KMS-11 (cell line): ENCODE measurements at regions not wholly inside any gene's neighbourhood (a gene's known extent, or its start where the extent isn't known, plus 50 kb on each side); places are given as distances from the start of the nearest gene placed in this dataset.

Experiments used
- H2AFZ ChIP-seq: fragments of 200-600 bp; sonication (generic); 2 replicates; pipeline ENCODE4 v1.6.1; 2016; ENCODE audit warnings: antibody characterized with exemption, mixed run types, low read depth
- H3K27ac ChIP-seq: fragments of 200-600 bp; sonication (generic); 2 replicates; pipeline ENCODE4 v1.6.1; 2016; ENCODE audit warnings: mild to moderate bottlenecking, mixed run types
- H3K27me3 ChIP-seq: fragments of 200-600 bp; sonication (generic); 2 replicates; pipeline ENCODE4 v1.6.1; 2017; ENCODE audit warnings: mild to moderate bottlenecking, low read depth, mixed run types, moderate library complexity; ENCODE audit not compliant: insufficient read depth
- H3K36me3 ChIP-seq: fragments of 200-600 bp; sonication (generic); 2 replicates; pipeline ENCODE4 v1.6.1; 2017; ENCODE audit warnings: mild to moderate bottlenecking, mixed run types; ENCODE audit not compliant: insufficient read depth
- H3K4me1 ChIP-seq: fragments of 200-600 bp; sonication (generic); 2 replicates; pipeline ENCODE4 v1.6.1; 2016; ENCODE audit warnings: mild to moderate bottlenecking, low read depth, mixed run types; ENCODE audit not compliant: poor library complexity, severe bottlenecking
- H3K4me2 ChIP-seq: fragments of 200-600 bp; sonication (generic); 2 replicates; pipeline ENCODE4 v1.7.0; 2016; ENCODE audit warnings: mild to moderate bottlenecking, mixed run types
- H3K4me3 ChIP-seq: fragments of 200-600 bp; sonication (generic); IDR thresholded peaks from 2 replicates; pipeline ENCODE4 v1.6.1; 2017; ENCODE audit warnings: low read depth, low read length, mixed read lengths; ENCODE audit not compliant: insufficient read depth
- H3K79me2 ChIP-seq: fragments of 200-600 bp; sonication (generic); 2 replicates; pipeline ENCODE4 v1.6.1; 2016; ENCODE audit warnings: low read depth, mixed run types; ENCODE audit not compliant: insufficient read depth
- H3K9ac ChIP-seq: fragments of 200-600 bp; sonication (generic); 2 replicates; pipeline ENCODE4 v1.6.1; 2016; ENCODE audit warnings: mild to moderate bottlenecking, mixed run types
- H4K20me1 ChIP-seq: fragments of 200-600 bp; sonication (generic); 2 replicates; pipeline ENCODE4 v1.6.1; 2016; ENCODE audit warnings: mild to moderate bottlenecking, mixed run types; ENCODE audit not compliant: insufficient read depth
- CTCF ChIP-seq: fragments of 200-600 bp; sonication (generic); conservative IDR thresholded peaks from 2 replicates; pipeline ENCODE4 v1.6.1; 2017; ENCODE audit warnings: low read depth, mild to moderate bottlenecking, antibody characterized with exemption, low read length, moderate library complexity, mixed read lengths

- Histone ChIP-seq H3K79me2 (no peaks in the 10 kb centered on the region), H3K4me3 (no peak overlapping the region), H4K20me1 (no peaks in the 10 kb centered on the region), H3K36me3 (no peaks in the 10 kb centered on the region), H3K27ac (no peak overlapping the region), H3K4me1 (peaks cover 57% of the 10 kb centered on the region), H2AFZ (no peak overlapping the region), H3K9ac (no peak overlapping the region), H3K4me2 (no peak overlapping the region), H3K27me3 (no peaks in the 10 kb centered on the region)
- TF ChIP-seq CTCF, result no peak
Measured at GRCh38 chr12:58532855-58533608, 387.3 kb downstream of the LRIG3 start.

GRCh38 chr12:58533652-58534051 is 386.7 kb downstream of the LRIG3 start:
- H3K27me3 ChIP-seq, result no peaks in the 10 kb centered on the region
- no peak overlapping the region for H3K27ac ChIP-seq
- H3K36me3 ChIP-seq, result no peaks in the 10 kb centered on the region
- TF ChIP-seq CTCF, result no peak
- H3K4me2 ChIP-seq, result no peak overlapping the region
- H3K79me2 ChIP-seq, result no peaks in the 10 kb centered on the region
- no peak overlapping the region for H3K9ac ChIP-seq
- H3K4me3 ChIP-seq, result no peak overlapping the region
- H3K4me1 ChIP-seq, result peaks cover 51% of the 10 kb centered on the region
- no peaks in the 10 kb centered on the region for H4K20me1 ChIP-seq
- H2AFZ ChIP-seq, result no peak overlapping the region

- H3K4me1 ChIP-seq, result peaks cover 14% of the 10 kb centered on the region
- H3K4me3 ChIP-seq, result no peak overlapping the region
- H4K20me1 ChIP-seq, result no peaks in the 10 kb centered on the region
- no peaks in the 10 kb centered on the region for H3K36me3 ChIP-seq
- H3K79me2 ChIP-seq, result no peaks in the 10 kb centered on the region
- H2AFZ ChIP-seq, result no peak overlapping the region
- no peaks in the 10 kb centered on the region for H3K27me3 ChIP-seq
- no peak overlapping the region for H3K9ac ChIP-seq
- TF ChIP-seq CTCF, result no peak
- H3K4me2 ChIP-seq, result no peak overlapping the region
- no peak overlapping the region for H3K27ac ChIP-seq
Measured at GRCh38 chr12:58537278-58537677, 383.0 kb downstream of the LRIG3 start.

GRCh38 chr12:58539295-58539694 is 381.0 kb downstream of the LRIG3 start:
- Histone ChIP-seq H4K20me1 (no peaks in the 10 kb centered on the region), H2AFZ (no peak overlapping the region), H3K27me3 (no peaks in the 10 kb centered on the region), H3K4me1 (peaks cover 7% of the 10 kb centered on the region), H3K4me3 (no peak overlapping the region), H3K27ac (no peak overlapping the region), H3K4me2 (no peak overlapping the region), H3K36me3 (no peaks in the 10 kb centered on the region), H3K79me2 (no peaks in the 10 kb centered on the region), H3K9ac (no peak overlapping the region)
- no peak for TF ChIP-seq CTCF
